ENCODE measurements at regions not wholly inside any gene's neighbourhood (a gene's known extent, or its start where the extent isn't known, plus 50 kb on each side); places are given as distances from the start of the nearest gene placed in this dataset.

- TF ChIP-seq EP300 (IDR thresholded peaks at IDR 0.05; ENCODE audit: borderline replicate concordance) (no peak), CREB1 (IDR thresholded peaks at IDR 0.05; ENCODE audit: low read depth) (no peak), ZBTB7A (IDR thresholded peaks at IDR 0.05; ENCODE audit: low read depth) (no peak), TAF1 (IDR thresholded peaks at IDR 0.05; ENCODE audit: low read depth) (no peak), CEBPB (IDR thresholded peaks at IDR 0.05) (no peak), RAD21 (IDR thresholded peaks at IDR 0.05; ENCODE audit: low read depth) (no peak), NFIC (IDR thresholded peaks at IDR 0.05) (no peak), YY1 (IDR thresholded peaks at IDR 0.05; ENCODE audit: low read depth) (no peak), EGR1 (IDR thresholded peaks at IDR 0.05) (no peak), REST (IDR thresholded peaks at IDR 0.05; ENCODE audit: low read depth) (no peak)
- TF ChIP-seq, protein P1, sequence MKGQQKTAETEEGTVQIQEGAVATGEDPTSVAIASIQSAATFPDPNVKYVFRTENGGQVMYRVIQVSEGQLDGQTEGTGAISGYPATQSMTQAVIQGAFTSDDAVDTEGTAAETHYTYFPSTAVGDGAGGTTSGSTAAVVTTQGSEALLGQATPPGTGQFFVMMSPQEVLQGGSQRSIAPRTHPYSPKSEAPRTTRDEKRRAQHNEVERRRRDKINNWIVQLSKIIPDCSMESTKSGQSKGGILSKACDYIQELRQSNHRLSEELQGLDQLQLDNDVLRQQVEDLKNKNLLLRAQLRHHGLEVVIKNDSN (IDR thresholded peaks at IDR 0.05), result no peak
- TF ChIP-seq, protein P2, sequence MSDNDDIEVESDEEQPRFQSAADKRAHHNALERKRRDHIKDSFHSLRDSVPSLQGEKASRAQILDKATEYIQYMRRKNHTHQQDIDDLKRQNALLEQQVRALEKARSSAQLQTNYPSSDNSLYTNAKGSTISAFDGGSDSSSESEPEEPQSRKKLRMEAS (IDR thresholded peaks at IDR 0.05), result no peak
Measured at GRCh38 chr1:189289346-189289745, 1188.3 kb downstream of the BRINP3 start.

- TF ChIP-seq, protein P2 (IDR thresholded peaks at IDR 0.05), result no peak
- TF ChIP-seq YY1 (IDR thresholded peaks at IDR 0.05; ENCODE audit: low read depth), result no peak
- no peak for TF ChIP-seq FOXM1 (IDR thresholded peaks at IDR 0.05; ENCODE audit: borderline replicate concordance, low read depth)
- TF ChIP-seq REST (IDR thresholded peaks at IDR 0.05; ENCODE audit: low read depth), result no peak
- TF ChIP-seq, protein P1 (IDR thresholded peaks at IDR 0.05), result no peak
- TF ChIP-seq TCF12 (IDR thresholded peaks at IDR 0.05; ENCODE audit: low read depth), result no peak
Measured at GRCh38 chr1:189301235-189301634, 1176.4 kb downstream of the BRINP3 start.

GRCh38 chr1:189305279-189305678 lies 1172.4 kb downstream of the BRINP3 start:
- no peak for TF ChIP-seq EP300 (IDR thresholded peaks at IDR 0.05; ENCODE audit: borderline replicate concordance)
- no peak for TF ChIP-seq EGR1 (IDR thresholded peaks at IDR 0.05)
- TF ChIP-seq CEBPB (IDR thresholded peaks at IDR 0.05), result no peak
- no peak for TF ChIP-seq CREB1 (IDR thresholded peaks at IDR 0.05; ENCODE audit: low read depth)
- no peak for TF ChIP-seq FOXM1 (IDR thresholded peaks at IDR 0.05; ENCODE audit: borderline replicate concordance, low read depth)
- no peak for TF ChIP-seq NFIC (IDR thresholded peaks at IDR 0.05)
- TF ChIP-seq, protein P2 (IDR thresholded peaks at IDR 0.05), result no peak
- TF ChIP-seq REST (IDR thresholded peaks at IDR 0.05; ENCODE audit: low read depth), result no peak
- TF ChIP-seq, protein P1 (IDR thresholded peaks at IDR 0.05), result no peak
- no peak for TF ChIP-seq YY1 (IDR thresholded peaks at IDR 0.05; ENCODE audit: low read depth)
- no peak for TF ChIP-seq TCF12 (IDR thresholded peaks at IDR 0.05; ENCODE audit: low read depth)
- TF ChIP-seq TAF1 (IDR thresholded peaks at IDR 0.05; ENCODE audit: low read depth), result no peak
- TF ChIP-seq RAD21 (IDR thresholded peaks at IDR 0.05; ENCODE audit: low read depth), result no peak
- TF ChIP-seq TEAD4 (IDR thresholded peaks at IDR 0.05), result no peak
- TF ChIP-seq ZBTB7A (IDR thresholded peaks at IDR 0.05; ENCODE audit: low read depth), result no peak

DNA sequence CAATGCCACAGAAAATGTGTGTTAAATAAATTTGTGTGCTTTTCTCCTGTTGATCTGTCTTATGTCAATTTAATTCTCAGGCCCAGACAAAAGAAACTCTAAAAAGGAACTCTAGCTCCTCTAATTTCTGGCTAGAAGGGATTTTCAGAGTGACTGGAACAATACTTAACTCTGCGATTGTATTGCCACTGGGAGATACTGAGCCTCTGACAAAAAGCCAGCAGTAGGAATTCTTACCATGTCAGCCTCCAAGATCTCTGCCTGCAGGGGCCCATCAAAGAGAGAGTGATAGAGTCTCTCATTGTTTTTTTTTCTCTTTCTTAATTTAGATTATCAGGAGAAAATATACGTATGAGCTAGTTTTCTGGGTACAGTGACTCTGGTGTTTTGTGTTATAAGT lies 1165.7 kb downstream of the BRINP3 start:
- TF ChIP-seq, protein P1 (IDR thresholded peaks at IDR 0.05), result no peak
- TF ChIP-seq CEBPB (IDR thresholded peaks at IDR 0.05) (no peak), TEAD4 (IDR thresholded peaks at IDR 0.05) (no peak), EP300 (IDR thresholded peaks at IDR 0.05; ENCODE audit: borderline replicate concordance) (no peak), REST (IDR thresholded peaks at IDR 0.05; ENCODE audit: low read depth) (no peak), FOXM1 (IDR thresholded peaks at IDR 0.05; ENCODE audit: borderline replicate concordance, low read depth) (no peak), YY1 (IDR thresholded peaks at IDR 0.05; ENCODE audit: low read depth) (no peak), CREB1 (IDR thresholded peaks at IDR 0.05; ENCODE audit: low read depth) (no peak), RAD21 (IDR thresholded peaks at IDR 0.05; ENCODE audit: low read depth) (no peak), ZBTB7A (IDR thresholded peaks at IDR 0.05; ENCODE audit: low read depth) (no peak), EGR1 (IDR thresholded peaks at IDR 0.05) (no peak), TAF1 (IDR thresholded peaks at IDR 0.05; ENCODE audit: low read depth) (no peak), NFIC (IDR thresholded peaks at IDR 0.05) (no peak), TCF12 (IDR thresholded peaks at IDR 0.05; ENCODE audit: low read depth) (no peak)
- TF ChIP-seq, protein P2 (IDR thresholded peaks at IDR 0.05), result no peak
